H9 (cell line): ENCODE measurements at regions not wholly inside any gene's neighbourhood (a gene's known extent, or its start where the extent isn't known, plus 50 kb on each side); places are given as distances from the start of the nearest gene placed in this dataset.

ENCODE experiments used
- DNase-seq: peaks from one replicate; pipeline ENCODE4 v3.0.0-alpha.2; 2017
- H2AFZ ChIP-seq: one replicate; pipeline ENCODE4 v1.6.1; 2013; ENCODE audit warnings: mild to moderate bottlenecking, low read length, control low read depth, moderate library complexity
- H2AK5ac ChIP-seq: 2 replicates; pipeline ENCODE4 v1.6.1; 2013; ENCODE audit warnings: low read length, control low read depth, mixed read lengths; ENCODE audit not compliant: insufficient read length
- H2BK120ac ChIP-seq: one replicate; pipeline ENCODE4 v1.6.1; 2013; ENCODE audit warnings: low read depth, mild to moderate bottlenecking, low read length, control low read depth, inconsistent platforms; ENCODE audit not compliant: poor library complexity, severe bottlenecking
- H2BK12ac ChIP-seq: 2 replicates; pipeline ENCODE4 v1.6.1; 2013; ENCODE audit warnings: low read length, control low read depth, mixed read lengths, low read depth; ENCODE audit not compliant: insufficient read length
- H2BK15ac ChIP-seq: 2 replicates; pipeline ENCODE4 v1.6.1; 2013; ENCODE audit warnings: low read depth, low read length, control low read depth
- H2BK20ac ChIP-seq: one replicate; pipeline ENCODE4 v1.6.1; 2013; ENCODE audit warnings: low read depth, mild to moderate bottlenecking, low read length, control low read depth, inconsistent platforms; ENCODE audit not compliant: poor library complexity, severe bottlenecking
- H2BK5ac ChIP-seq: 2 replicates; pipeline ENCODE4 v1.6.1; 2013; ENCODE audit warnings: low read length, control low read depth, mixed read lengths; ENCODE audit not compliant: insufficient read length
- H3K14ac ChIP-seq: 2 replicates; pipeline ENCODE4 v1.6.1; 2013; ENCODE audit warnings: low read length, control low read depth; ENCODE audit not compliant: insufficient read depth
- H3K18ac ChIP-seq: 2 replicates; pipeline ENCODE4 v1.6.1; 2013; ENCODE audit warnings: low read depth, mild to moderate bottlenecking, mixed read lengths, low read length, control low read depth; ENCODE audit not compliant: insufficient read length
- H3K23ac ChIP-seq: 2 replicates; pipeline ENCODE4 v1.6.1; 2013; ENCODE audit warnings: low read length, control low read depth, mixed read lengths, low read depth; ENCODE audit not compliant: insufficient read length
- H3K23me2 ChIP-seq: 2 replicates; pipeline ENCODE4 v1.6.1; 2013; ENCODE audit warnings: low read depth, mild to moderate bottlenecking, mixed read lengths, low read length, control low read depth; ENCODE audit not compliant: insufficient read length, poor library complexity, severe bottlenecking
- H3K27ac ChIP-seq: 2 replicates; pipeline ENCODE4 v1.5.1; 2013; ENCODE audit warnings: low read length, control low read depth, mixed read lengths, low read depth; ENCODE audit not compliant: insufficient read length
- H3K27me3 ChIP-seq: 2 replicates; pipeline ENCODE4 v1.6.1; 2013; ENCODE audit warnings: low read length, control low read depth, inconsistent platforms; ENCODE audit not compliant: insufficient read depth
- H3K4ac ChIP-seq: 2 replicates; pipeline ENCODE4 v1.6.1; 2013; ENCODE audit warnings: low read depth, mild to moderate bottlenecking, control low read depth, inconsistent platforms, low read length, moderate library complexity
- H3K4me1 ChIP-seq: 2 replicates; pipeline ENCODE4 v1.6.1; 2013; ENCODE audit warnings: low read length, control low read depth, inconsistent platforms; ENCODE audit not compliant: insufficient read depth
- H3K4me2 ChIP-seq: 2 replicates; pipeline ENCODE4 v1.6.1; 2013; ENCODE audit warnings: low read length, control low read depth, mixed read lengths; ENCODE audit not compliant: insufficient read length, insufficient read depth
- H3K56ac ChIP-seq: 2 replicates; pipeline ENCODE4 v1.6.1; 2013; ENCODE audit warnings: low read depth, mild to moderate bottlenecking, mixed read lengths, low read length, control low read depth; ENCODE audit not compliant: insufficient read length
- H3K79me1 ChIP-seq: 2 replicates; pipeline ENCODE4 v1.6.1; 2013; ENCODE audit warnings: low read depth, mild to moderate bottlenecking, moderate library complexity, low read length, control low read depth, inconsistent platforms; ENCODE audit not compliant: insufficient read depth, poor library complexity, severe bottlenecking
- H3K79me2 ChIP-seq: 2 replicates; pipeline ENCODE4 v1.6.1; 2013; ENCODE audit warnings: low read length, control low read depth, inconsistent platforms; ENCODE audit not compliant: insufficient read depth
- H3K9ac ChIP-seq: 2 replicates; pipeline ENCODE4 v1.6.1; 2013; ENCODE audit warnings: low read length, control low read depth, mixed read lengths; ENCODE audit not compliant: insufficient read length; ENCODE audit errors: extremely low read depth
- H3K9me3 ChIP-seq: one replicate; pipeline ENCODE4 v1.6.1; 2013; ENCODE audit warnings: low read depth, low read length, inconsistent platforms; ENCODE audit not compliant: control insufficient read depth
- H3T11ph ChIP-seq: one replicate; pipeline ENCODE4 v1.6.1; 2013; ENCODE audit warnings: mild to moderate bottlenecking, low read length, control low read depth, inconsistent platforms
- H4K20me1 ChIP-seq: one replicate; pipeline ENCODE4 v1.6.1; 2013; ENCODE audit not compliant: control insufficient read depth, insufficient read length, insufficient read depth
- H4K5ac ChIP-seq: 2 replicates; pipeline ENCODE4 v1.6.1; 2013; ENCODE audit warnings: low read depth, mild to moderate bottlenecking, mixed read lengths, low read length, control low read depth; ENCODE audit not compliant: insufficient read length
- H4K8ac ChIP-seq: replicated peaks from 2 replicates; pipeline ENCODE4 v1.6.1; 2013; ENCODE audit warnings: low read length, control low read depth, mixed read lengths, low read depth; ENCODE audit not compliant: insufficient read length
- H4K91ac ChIP-seq: 2 replicates; pipeline ENCODE4 v1.6.1; 2013; ENCODE audit warnings: low read depth, mild to moderate bottlenecking, moderate library complexity, mixed read lengths, low read length, control low read depth; ENCODE audit not compliant: insufficient read length
- H3K27ac Mint-ChIP-seq, 3 experiments: 2 replicates in 2 of 3; 3 replicates in 1 of 3; pipeline ENCODE4 v1.8.0; 2020 to 2021; ENCODE audit warnings: mixed read lengths in 3 of 3, mild to moderate bottlenecking in 1 of 3, moderate library complexity in 1 of 3
- H3K27me3 Mint-ChIP-seq: 2 replicates; pipeline ENCODE4 v1.8.0; 2021; ENCODE audit warnings: low read depth, mild to moderate bottlenecking, moderate library complexity, mixed read lengths
- H3K36me3 Mint-ChIP-seq, 3 experiments: 2 replicates in 2 of 3; 3 replicates in 1 of 3; pipeline ENCODE4 v1.8.0; 2020 to 2021; ENCODE audit warnings: low read depth in 3 of 3, mixed read lengths in 3 of 3; ENCODE audit not compliant: insufficient read depth in 1 of 3
- H3K4me1 Mint-ChIP-seq, 2 experiments: 2 replicates each; pipeline ENCODE4 v1.8.0; 2020; ENCODE audit warnings: mixed read lengths in 2 of 2
- H3K4me3 Mint-ChIP-seq, 2 experiments: 2 replicates in 1 of 2; 3 replicates in 1 of 2; pipeline ENCODE4 v1.8.0; 2020 to 2021; ENCODE audit warnings: mild to moderate bottlenecking in 2 of 2, mixed read lengths in 2 of 2, moderate library complexity in 1 of 2
- H3K9me3 Mint-ChIP-seq, 2 experiments: 2 replicates in 1 of 2; 3 replicates in 1 of 2; pipeline ENCODE4 v1.8.0; 2020; ENCODE audit warnings: mild to moderate bottlenecking in 2 of 2, mixed read lengths in 2 of 2, moderate library complexity in 1 of 2
- CTCF ChIP-seq: fragments of 200-600 bp; sonication (generic); conservative IDR thresholded peaks from 3 replicates; pipeline ENCODE4 v1.8.0; 2021; ENCODE audit warnings: antibody characterized with exemption, mild to moderate bottlenecking
- whole genome bisulfite sequencing: extraction: QIAGEN DNeasy Blood & Tissue Kit; methylation state at CpG from one replicate; pipeline ENCODE4 v1.1.7; 2013; ENCODE audit warnings: missing lambda C conversion rate, low lambda C conversion rate, mixed read lengths; ENCODE audit not compliant: insufficient read length; ENCODE audit errors: extremely low coverage; 5-methylcytosine and 5-hydroxymethylcytosine counted together

DNA sequence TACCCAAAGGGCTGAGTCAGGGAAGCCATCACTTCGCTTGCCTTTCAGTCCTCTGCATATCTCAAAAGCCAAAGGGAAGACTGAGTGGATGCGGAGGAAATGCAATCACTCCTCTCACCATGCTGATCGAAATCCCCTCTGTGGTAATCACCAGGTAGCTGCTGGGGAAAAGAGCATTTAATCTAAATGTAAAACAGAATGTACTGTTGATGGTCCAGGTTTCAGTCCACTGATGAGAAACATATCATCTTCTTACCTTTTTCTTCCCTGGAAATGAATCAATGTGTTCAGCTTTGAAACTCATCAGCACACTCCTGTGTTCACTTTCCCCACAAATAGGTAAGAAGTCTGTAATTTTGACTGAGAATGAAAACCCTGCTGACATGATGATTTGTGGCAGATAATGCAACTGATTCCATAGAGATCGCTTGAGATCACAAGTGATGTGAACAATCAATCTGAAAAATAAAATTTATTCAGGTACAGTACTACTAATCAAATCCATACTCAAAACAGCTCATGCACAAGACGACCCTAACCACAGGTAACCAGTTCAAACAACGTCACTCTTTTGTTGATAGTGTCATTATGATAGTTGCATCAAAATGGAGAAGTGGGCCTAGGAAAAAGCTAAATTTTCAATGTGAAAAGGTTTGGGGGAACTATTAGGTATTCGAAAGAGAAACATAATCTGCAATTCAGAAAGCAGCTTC, 454.0 kb upstream of the RGMB start:
- Histone ChIP-seq H3K4me2 (no peak overlapping the region), H4K5ac (no peak overlapping the region), H3K9ac (no peak overlapping the region), H2BK12ac (no peak overlapping the region), H3K79me1 (no peaks in the 10 kb centered on the region), H3K4ac (no peak overlapping the region), H2AFZ (no peak overlapping the region), H3K27ac (no peak overlapping the region), H2BK120ac (no peak overlapping the region), H3T11ph (no peak overlapping the region), H3K14ac (no peak overlapping the region), H3K23ac (no peak overlapping the region), H4K20me1 (no peaks in the 10 kb centered on the region), H2BK5ac (no peak overlapping the region), H4K8ac (no peak overlapping the region), H3K9me3 (no peaks in the 10 kb centered on the region), H3K56ac (no peak overlapping the region), H2AK5ac (no peak overlapping the region), H3K79me2 (no peaks in the 10 kb centered on the region), H2BK15ac (no peak overlapping the region), H3K18ac (no peak overlapping the region), H3K27me3 (no peaks in the 10 kb centered on the region), H2BK20ac (no peak overlapping the region), H3K4me1 (no peaks in the 10 kb centered on the region), H3K23me2 (no peaks in the 10 kb centered on the region), H4K91ac (no peak overlapping the region)
- DNase-seq: no peak
- H3K4me3 Mint-ChIP-seq: no peak overlapping the region
- TF ChIP-seq CTCF: no peak
- no peaks in the 10 kb centered on the region for H3K27me3 Mint-ChIP-seq
- no peaks in the 10 kb centered on the region for H3K36me3 Mint-ChIP-seq
- no peaks in the 10 kb centered on the region for H3K9me3 Mint-ChIP-seq
- WGBS: no CpG with 5 or more reads among the region's 7 CpGs
- H3K27ac Mint-ChIP-seq: no peak overlapping the region
- peaks cover 15% of the 10 kb centered on the region in 2 experiments for H3K4me1 Mint-ChIP-seq
